Ascending aorta (tissue), 2 donors: ENCODE measurements at regions not wholly inside any gene's neighbourhood (a gene's known extent, or its start where the extent isn't known, plus 50 kb on each side); places are given as distances from the start of the nearest gene placed in this dataset.

Source experiments
- DNase-seq, 2 donors: peaks; one replicate each; pipeline ENCODE4 v3.0.0-alpha.2; 2019; ENCODE audit warnings: low spot score in 2 of 2
- H3K27ac ChIP-seq, 2 donors: fragments of 200-600 bp; sonication (generic); one replicate each; pipeline ENCODE4 v1.5.1; 2016 to 2017; ENCODE audit warnings: mild to moderate bottlenecking in 1 of 2
- H3K27me3 ChIP-seq: fragments of 200-600 bp; sonication (generic); one replicate; pipeline ENCODE4 v1.5.1; 2017
- H3K36me3 ChIP-seq, 2 donors: fragments of 200-600 bp; sonication (generic); one replicate each; pipeline ENCODE4 v1.5.1; 2016
- H3K4me1 ChIP-seq, 2 donors: fragments of 200-600 bp; sonication (generic); one replicate each; pipeline ENCODE4 v1.5.1; 2016 to 2017; ENCODE audit warnings: mild to moderate bottlenecking in 1 of 2
- H3K4me3 ChIP-seq, 2 donors: fragments of 200-600 bp; sonication (generic); one replicate each; pipeline ENCODE4 v1.5.1; 2016 to 2017; ENCODE audit warnings: mild to moderate bottlenecking in 1 of 2
- H3K9me3 ChIP-seq, 2 donors: fragments of 200-600 bp; sonication (generic); one replicate each; pipeline ENCODE4 v1.5.1; 2016
- CTCF ChIP-seq, 3 experiments: fragments of 200-600 bp in 2 of 3; fragments of 450-650 bp in 1 of 3; sonication (generic) in 2 of 3; IDR thresholded peaks; one replicate each; pipeline ENCODE4 v1.5.1; 2016 to 2019; ENCODE audit warnings: antibody characterized with exemption in 3 of 3, mild to moderate bottlenecking in 1 of 3, moderate library complexity in 1 of 3
- intact Hi-C: fragments of 100-400 bp; cut with DNase I; formaldehyde crosslinking; loops from one replicate; pipeline ENCODE4 v1.15.1; 2023

- no peaks in the 10 kb centered on the region for H3K27me3 ChIP-seq
- H3K9me3 ChIP-seq, result no peaks in the 10 kb centered on the region
- DNase-seq, result no peak
- no peaks in the 10 kb centered on the region for H3K4me1 ChIP-seq
- no peaks in the 10 kb centered on the region for H3K36me3 ChIP-seq
- intact Hi-C loops, result no loop called here
- no peak overlapping the region for H3K27ac ChIP-seq
- H3K4me3 ChIP-seq, result no peak overlapping the region
- TF ChIP-seq CTCF (IDR thresholded peaks at IDR 0.05), result no peak
These were observed 87.1 kb downstream of the CCR1 start for GRCh38 chr3:46120983-46121382.

- Histone ChIP-seq H3K36me3 (no peaks in the 10 kb centered on the region), H3K4me3 (no peak overlapping the region), H3K27me3 (no peaks in the 10 kb centered on the region), H3K27ac (no peak overlapping the region), H3K9me3 (no peaks in the 10 kb centered on the region), H3K4me1 (no peaks in the 10 kb centered on the region)
- intact Hi-C loops, result no loop called here
- no peak for TF ChIP-seq CTCF (IDR thresholded peaks at IDR 0.05)
- DNase-seq, result no peak
These were observed 88.2 kb downstream of the CCR1 start for GRCh38 chr3:46119709-46120498.

- intact Hi-C loops, result no loop called here
- no peak for DNase-seq
- TF ChIP-seq CTCF (IDR thresholded peaks at IDR 0.05), result no peak
- H3K9me3 ChIP-seq, result no peaks in the 10 kb centered on the region
- no peaks in the 10 kb centered on the region for H3K36me3 ChIP-seq
- H3K27ac ChIP-seq, result no peak overlapping the region
- no peaks in the 10 kb centered on the region for H3K4me1 ChIP-seq
- no peak overlapping the region for H3K4me3 ChIP-seq
- H3K27me3 ChIP-seq, result no peaks in the 10 kb centered on the region
These were observed 88.9 kb downstream of the CCR1 start for GRCh38 chr3:46119253-46119652.

GRCh38 chr3:46116996-46117395 lies 89.7 kb upstream of the XCR1 start:
- Histone ChIP-seq H3K4me1 (no peaks in the 10 kb centered on the region), H3K27me3 (no peaks in the 10 kb centered on the region), H3K4me3 (no peak overlapping the region), H3K27ac (no peak overlapping the region), H3K9me3 (no peaks in the 10 kb centered on the region), H3K36me3 (no peaks in the 10 kb centered on the region)
- TF ChIP-seq CTCF (IDR thresholded peaks at IDR 0.05), result no peak
- intact Hi-C loops, result no loop called here
- no peak for DNase-seq

GRCh38 chr3:46114323-46114988 lies 87.2 kb upstream of the XCR1 start:
- no peaks in the 10 kb centered on the region for H3K36me3 ChIP-seq
- H3K4me3 ChIP-seq, result no peak overlapping the region
- no peak overlapping the region for H3K27ac ChIP-seq
- TF ChIP-seq CTCF (IDR thresholded peaks at IDR 0.05), result no peak
- no peaks in the 10 kb centered on the region for H3K9me3 ChIP-seq
- H3K27me3 ChIP-seq, result no peaks in the 10 kb centered on the region
- DNase-seq, result no peak
- intact Hi-C loops, result no loop called here
- H3K4me1 ChIP-seq, result no peaks in the 10 kb centered on the region
